ENCODE measurements at regions not wholly inside any gene's neighbourhood (a gene's known extent, or its start where the extent isn't known, plus 50 kb on each side); places are given as distances from the start of the nearest gene placed in this dataset.

- DNase-seq, result no peak
These were observed 292.2 kb upstream of the MC4R start for GRCh38 chr18:60664736-60665135.

GRCh38 chr18:60667016-60667415 lies 294.4 kb upstream of the MC4R start:
- no peak for DNase-seq

GRCh38 chr18:60668583-60668982 lies 296.0 kb upstream of the MC4R start:
- DNase-seq, result no peak

- no peak for DNase-seq
These were observed 297.4 kb upstream of the MC4R start for GRCh38 chr18:60669938-60670337.

GRCh38 chr18:60671021-60671420 lies 298.4 kb upstream of the MC4R start:
- no peak for DNase-seq

- DNase-seq, result no peak
These were observed 302.6 kb upstream of the MC4R start for GRCh38 chr18:60675126-60675525.

GRCh38 chr18:60675801-60676200 lies 303.2 kb upstream of the MC4R start:
- DNase-seq, result no peak

- DNase-seq, result no peak
These were observed 304.2 kb upstream of the MC4R start for GRCh38 chr18:60676815-60677214.

GRCh38 chr18:60684843-60685513 lies 312.4 kb upstream of the MC4R start:
- no peak for DNase-seq

- DNase-seq, result no peak
These were observed 313.6 kb upstream of the MC4R start for GRCh38 chr18:60686142-60686541.

- no peak for DNase-seq
These were observed 318.5 kb upstream of the MC4R start for GRCh38 chr18:60691061-60691460.

GRCh38 chr18:60693426-60693825 lies 320.9 kb upstream of the MC4R start:
- DNase-seq, result no peak

- DNase-seq, result no peak
These were observed 326.3 kb upstream of the MC4R start for GRCh38 chr18:60698901-60699300.

GRCh38 chr18:60722742-60723141 lies 350.2 kb upstream of the MC4R start:
- DNase-seq, result no peak

GRCh38 chr18:60732143-60732542 lies 359.6 kb upstream of the MC4R start:
- no peak for DNase-seq

- no peak for DNase-seq
These were observed 366.6 kb upstream of the MC4R start for GRCh38 chr18:60739212-60739611.

GRCh38 chr18:60740313-60740712 lies 367.7 kb upstream of the MC4R start:
- no peak for DNase-seq

- DNase-seq, result no peak
These were observed 373.9 kb upstream of the MC4R start for GRCh38 chr18:60746491-60746890.

GRCh38 chr18:60746919-60747318 lies 374.3 kb upstream of the MC4R start:
- DNase-seq, result no peak

- no peak for DNase-seq
These were observed 381.2 kb upstream of the MC4R start for GRCh38 chr18:60753753-60754152.

GRCh38 chr18:60754413-60755009 lies 381.9 kb upstream of the MC4R start:
- no peak for DNase-seq

GRCh38 chr18:60755134-60755533 lies 382.6 kb upstream of the MC4R start:
- no peak for DNase-seq

- DNase-seq, result no peak
These were observed 403.4 kb upstream of the MC4R start for GRCh38 chr18:60775978-60776377.

GRCh38 chr18:60784161-60784560 lies 411.6 kb upstream of the MC4R start:
- no peak for DNase-seq

GRCh38 chr18:60794802-60795201 lies 422.2 kb upstream of the MC4R start:
- DNase-seq, result no peak

Measured in NCI-H187 (cell line).